ENCODE measurements at regions not wholly inside any gene's neighbourhood (a gene's known extent, or its start where the extent isn't known, plus 50 kb on each side); places are given as distances from the start of the nearest gene placed in this dataset.

DNA sequence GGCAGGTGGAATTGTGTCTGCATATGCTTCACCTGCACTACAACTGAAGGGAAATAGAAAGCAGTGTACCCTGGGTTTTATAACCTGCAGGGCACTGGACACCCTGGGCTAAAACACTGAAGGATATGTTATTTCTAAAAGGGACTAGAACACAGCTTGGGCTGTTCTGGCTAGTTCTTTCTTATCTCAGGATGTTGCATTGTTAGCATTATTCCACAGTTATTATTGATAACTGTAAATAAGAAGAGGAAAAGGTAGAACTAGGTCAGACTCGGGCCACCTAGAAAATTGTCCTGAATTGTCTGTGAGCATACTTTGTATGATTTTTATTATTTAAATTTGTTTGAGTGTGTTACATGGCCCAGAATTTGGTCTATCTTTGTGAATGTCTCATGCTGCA is 493.9 kb upstream of the CDH9 start:
- DNase-seq (ENCODE audit: low spot score): no peak
- ATAC-seq (ENCODE audit: low FRiP score): no peak
- TF ChIP-seq, protein P1, sequence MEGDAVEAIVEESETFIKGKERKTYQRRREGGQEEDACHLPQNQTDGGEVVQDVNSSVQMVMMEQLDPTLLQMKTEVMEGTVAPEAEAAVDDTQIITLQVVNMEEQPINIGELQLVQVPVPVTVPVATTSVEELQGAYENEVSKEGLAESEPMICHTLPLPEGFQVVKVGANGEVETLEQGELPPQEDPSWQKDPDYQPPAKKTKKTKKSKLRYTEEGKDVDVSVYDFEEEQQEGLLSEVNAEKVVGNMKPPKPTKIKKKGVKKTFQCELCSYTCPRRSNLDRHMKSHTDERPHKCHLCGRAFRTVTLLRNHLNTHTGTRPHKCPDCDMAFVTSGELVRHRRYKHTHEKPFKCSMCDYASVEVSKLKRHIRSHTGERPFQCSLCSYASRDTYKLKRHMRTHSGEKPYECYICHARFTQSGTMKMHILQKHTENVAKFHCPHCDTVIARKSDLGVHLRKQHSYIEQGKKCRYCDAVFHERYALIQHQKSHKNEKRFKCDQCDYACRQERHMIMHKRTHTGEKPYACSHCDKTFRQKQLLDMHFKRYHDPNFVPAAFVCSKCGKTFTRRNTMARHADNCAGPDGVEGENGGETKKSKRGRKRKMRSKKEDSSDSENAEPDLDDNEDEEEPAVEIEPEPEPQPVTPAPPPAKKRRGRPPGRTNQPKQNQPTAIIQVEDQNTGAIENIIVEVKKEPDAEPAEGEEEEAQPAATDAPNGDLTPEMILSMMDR (IDR thresholded peaks at IDR 0.05): no peak

DNA sequence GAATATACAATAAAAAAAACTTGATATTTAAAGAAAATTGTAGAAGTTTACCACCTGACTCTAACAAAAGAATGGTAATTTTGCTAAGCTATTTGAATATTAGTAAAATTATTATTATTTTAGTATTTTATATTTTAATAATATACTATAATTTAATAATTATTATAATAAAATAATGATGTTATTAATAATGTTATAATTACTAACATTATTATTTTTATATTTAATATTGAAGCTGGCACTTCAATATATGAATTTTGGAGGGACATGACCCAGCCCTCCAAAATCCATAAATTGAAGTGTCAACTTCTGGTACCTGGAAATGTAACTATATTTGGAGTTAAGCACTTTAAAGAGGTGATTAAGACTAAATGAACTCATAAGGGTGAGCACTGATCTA is 486.1 kb upstream of the CDH9 start:
- no peak for ATAC-seq (ENCODE audit: low FRiP score)
- no peak for DNase-seq (ENCODE audit: low spot score)
- TF ChIP-seq, protein P1 (IDR thresholded peaks at IDR 0.05): no peak

DNA sequence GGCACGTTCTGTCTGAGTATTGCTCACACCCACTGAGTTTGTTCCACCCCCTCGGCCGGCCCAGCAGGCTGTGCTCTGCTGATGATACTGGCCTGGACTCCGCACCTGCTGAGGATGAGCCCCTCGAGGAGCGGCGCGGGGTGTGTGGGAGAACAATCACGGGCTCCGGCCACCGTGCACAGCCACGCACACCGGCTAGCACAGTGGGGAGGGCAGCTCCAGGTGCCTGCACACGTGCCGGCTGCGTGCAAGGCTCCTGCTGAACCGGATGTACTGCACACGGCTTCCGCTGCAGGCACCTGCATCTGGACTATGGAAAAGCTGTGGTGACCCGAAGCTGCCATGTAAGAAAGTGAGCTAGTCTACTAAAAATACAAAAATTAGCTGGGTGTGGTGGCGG is 485.2 kb upstream of the CDH9 start:
- ATAC-seq (ENCODE audit: low FRiP score) (no peak), DNase-seq (ENCODE audit: low spot score) (no peak)
- TF ChIP-seq, protein P1 (IDR thresholded peaks at IDR 0.05): no peak

DNA sequence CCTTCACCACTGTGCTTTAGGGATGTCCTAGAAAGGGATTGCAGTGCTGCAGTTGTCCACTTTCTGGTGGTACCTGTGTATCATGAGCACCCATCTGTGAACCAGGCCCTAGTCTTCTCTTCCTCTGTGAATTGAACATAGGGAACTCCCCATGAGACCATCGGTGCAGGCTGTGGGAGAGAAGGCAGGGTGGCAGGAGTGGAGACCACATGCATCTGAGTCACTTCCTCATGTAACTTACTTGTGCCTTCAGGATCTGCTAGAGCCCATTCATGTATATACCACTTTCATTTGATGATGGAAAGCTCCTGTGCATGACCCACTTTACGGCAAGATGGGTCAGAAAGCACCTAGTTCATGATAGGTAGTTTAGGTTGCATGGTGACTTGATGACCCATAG is 478.1 kb upstream of the CDH9 start:
- no peak for DNase-seq (ENCODE audit: low spot score)
- ATAC-seq (ENCODE audit: low FRiP score): no peak
- TF ChIP-seq, protein P1 (IDR thresholded peaks at IDR 0.05): no peak

DNA sequence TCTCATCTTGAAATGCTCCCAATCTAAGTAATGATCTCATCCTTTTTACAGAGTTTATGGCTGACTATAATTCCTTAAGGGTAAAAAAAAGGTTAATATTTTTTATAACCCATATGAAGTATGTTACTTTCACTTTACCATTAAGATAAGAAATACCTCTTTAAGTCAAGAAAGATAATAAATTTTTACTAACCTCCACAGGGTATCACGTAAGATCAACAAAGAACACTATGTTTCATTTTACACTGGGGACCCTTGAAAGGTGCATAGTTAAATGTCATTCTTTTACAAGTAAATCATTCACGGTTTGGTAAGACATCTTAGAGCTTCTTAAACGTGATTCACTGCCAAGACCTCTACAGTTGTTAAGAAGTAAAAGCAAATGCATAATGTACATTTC is 472.7 kb upstream of the CDH9 start:
- ATAC-seq (ENCODE audit: low FRiP score) (no peak), DNase-seq (ENCODE audit: low spot score) (no peak)
- TF ChIP-seq, protein P1 (IDR thresholded peaks at IDR 0.05): no peak

DNA sequence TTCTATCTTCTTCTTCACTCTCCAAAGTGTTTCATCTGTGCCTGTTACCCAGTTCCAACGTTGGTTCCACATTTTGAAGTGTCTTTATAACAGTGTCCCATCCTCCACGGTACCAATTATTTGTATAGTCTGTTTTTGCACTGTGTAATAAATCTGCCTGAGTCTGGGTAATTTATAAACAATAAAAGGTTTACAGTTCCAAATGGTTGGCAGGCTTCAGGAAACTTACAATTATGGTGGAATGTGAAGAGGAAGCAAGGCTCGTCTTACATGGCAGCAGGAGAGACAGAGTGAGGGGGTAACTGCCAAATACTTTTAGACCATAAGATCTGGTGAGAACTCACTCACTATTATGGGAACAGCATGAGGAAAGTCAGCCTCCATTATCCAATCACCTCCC is 465.4 kb upstream of the CDH9 start:
- DNase-seq (ENCODE audit: low spot score) (no peak), ATAC-seq (ENCODE audit: low FRiP score) (no peak)
- TF ChIP-seq, protein P1 (IDR thresholded peaks at IDR 0.05): no peak

DNA sequence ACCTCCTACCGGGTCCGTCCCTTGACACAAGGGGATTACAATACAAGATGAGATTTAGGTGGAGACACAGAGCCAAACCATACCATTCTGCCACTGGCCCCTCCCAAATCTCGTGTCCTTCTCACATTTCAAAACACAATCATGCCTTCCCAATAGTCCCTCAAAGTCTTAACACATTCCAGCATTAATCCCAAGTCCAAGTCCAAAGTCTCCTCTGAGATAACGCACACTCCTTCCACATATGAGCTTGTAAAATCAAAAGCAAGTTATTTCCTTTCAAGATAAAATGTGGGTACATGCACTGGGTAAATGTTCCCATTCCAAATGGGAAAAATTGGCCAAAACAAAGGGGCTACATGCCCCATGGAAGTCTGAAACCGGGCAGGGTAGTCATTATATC is 463.9 kb upstream of the CDH9 start:
- ATAC-seq (ENCODE audit: low FRiP score) (no peak), DNase-seq (ENCODE audit: low spot score) (no peak)
- TF ChIP-seq, protein P1 (IDR thresholded peaks at IDR 0.05): no peak
